GM23338 (cell line): ENCODE measurements at regions not wholly inside any gene's neighbourhood (a gene's known extent, or its start where the extent isn't known, plus 50 kb on each side); places are given as distances from the start of the nearest gene placed in this dataset.

Source experiments
- ATAC-seq: fragments of 200-7000 bp; cut with Tn5 transposase; 3 replicates; pipeline ENCODE4 v1.9.1; 2020
- DNase-seq: peaks from one replicate; pipeline ENCODE4 v3.0.0-alpha.2; 2015; ENCODE audit warnings: low spot score
- H2AFZ ChIP-seq: fragments of 200-600 bp; sonication (generic); 2 replicates; pipeline ENCODE4 v1.8.0; 2016; ENCODE audit warnings: antibody characterized with exemption, mild to moderate bottlenecking, moderate library complexity
- H3F3A ChIP-seq: fragments of 200-600 bp; sonication (generic); replicated peaks from 2 replicates; pipeline ENCODE4 v1.8.0; 2017; ENCODE audit warnings: antibody characterized with exemption, mixed run types, low read depth
- H3K27ac ChIP-seq: fragments of 200-600 bp; sonication (generic); 2 replicates; pipeline ENCODE4 v1.6.1; 2016; ENCODE audit warnings: low read depth
- H3K27me3 ChIP-seq: fragments of 200-600 bp; sonication (generic); 2 replicates; pipeline ENCODE4 v1.8.0; 2016; ENCODE audit warnings: mild to moderate bottlenecking, mixed run types, moderate library complexity; ENCODE audit not compliant: insufficient read depth
- H3K36me3 ChIP-seq: fragments of 200-600 bp; sonication (generic); 2 replicates; pipeline ENCODE4 v1.8.0; 2016; ENCODE audit warnings: mild to moderate bottlenecking; ENCODE audit not compliant: insufficient read depth
- H3K4me1 ChIP-seq: fragments of 200-600 bp; sonication (generic); 2 replicates; pipeline ENCODE4 v1.8.0; 2016; ENCODE audit warnings: mild to moderate bottlenecking, moderate library complexity; ENCODE audit not compliant: insufficient read depth
- H3K4me2 ChIP-seq: fragments of 200-600 bp; sonication (generic); 2 replicates; pipeline ENCODE4 v1.7.1; 2017; ENCODE audit warnings: mixed run types
- H3K4me3 ChIP-seq: fragments of 200-600 bp; sonication (generic); 2 replicates; pipeline ENCODE4 v1.6.1; 2016; ENCODE audit warnings: mixed run types
- H3K79me2 ChIP-seq: fragments of 200-600 bp; sonication (generic); replicated peaks from 2 replicates; pipeline ENCODE4 v1.8.0; 2017; ENCODE audit warnings: mild to moderate bottlenecking; ENCODE audit not compliant: insufficient read depth
- H3K9me2 ChIP-seq: fragments of 200-600 bp; sonication (generic); 2 replicates; pipeline ENCODE4 v1.8.0; 2017; ENCODE audit not compliant: insufficient read depth
- H4K20me1 ChIP-seq: fragments of 200-600 bp; sonication (generic); replicated peaks from 2 replicates; pipeline ENCODE4 v1.8.0; 2017; ENCODE audit warnings: mild to moderate bottlenecking; ENCODE audit not compliant: insufficient read depth
- H3K27ac Mint-ChIP-seq: 2 replicates; pipeline ENCODE4 v1.8.0; 2020; ENCODE audit warnings: inconsistent platforms, mild to moderate bottlenecking, moderate library complexity, mixed read lengths
- H3K27me3 Mint-ChIP-seq: 3 replicates; pipeline ENCODE4 v1.8.0; 2022; ENCODE audit warnings: low read depth, mild to moderate bottlenecking, moderate library complexity, mixed read lengths, inconsistent platforms; ENCODE audit not compliant: insufficient read depth, poor library complexity
- H3K36me3 Mint-ChIP-seq: 3 replicates; pipeline ENCODE4 v1.8.0; 2021; ENCODE audit warnings: low read depth, mild to moderate bottlenecking, inconsistent platforms, moderate library complexity, mixed read lengths
- H3K4me1 Mint-ChIP-seq: 3 replicates; pipeline ENCODE4 v1.8.0; 2020; ENCODE audit warnings: mild to moderate bottlenecking, inconsistent platforms, mixed read lengths
- H3K4me3 Mint-ChIP-seq: 3 replicates; pipeline ENCODE4 v1.8.0; 2021; ENCODE audit warnings: moderate library complexity, mild to moderate bottlenecking, inconsistent platforms, mixed read lengths
- H3K9me3 Mint-ChIP-seq: 3 replicates; pipeline ENCODE4 v1.8.0; 2020; ENCODE audit warnings: moderate library complexity, mild to moderate bottlenecking, inconsistent platforms, mixed read lengths
- JUNB ChIP-seq: IDR thresholded peaks from one replicate; pipeline ENCODE4 v1.6.1; 2016; ENCODE audit warnings: antibody characterized with exemption; ENCODE audit not compliant: unreplicated experiment
- REST ChIP-seq: IDR thresholded peaks from one replicate; pipeline ENCODE4 v1.6.1; 2018; ENCODE audit warnings: antibody characterized with exemption; ENCODE audit not compliant: unreplicated experiment
- STAT1 ChIP-seq: IDR thresholded peaks from one replicate; pipeline ENCODE4 v1.6.1; 2016; ENCODE audit warnings: antibody characterized with exemption; ENCODE audit not compliant: unreplicated experiment
- ZNF114 ChIP-seq: fragments of 250-450 bp; sonication (Bioruptor Pico); IDR thresholded peaks from 2 replicates; pipeline ENCODE4 v1.5.0; 2020; ENCODE audit warnings: mild to moderate bottlenecking, moderate library complexity
- ZNF462 ChIP-seq: fragments of 250-450 bp; sonication (Bioruptor Pico); IDR thresholded peaks from 2 replicates; pipeline ENCODE4 v1.5.0; 2020; ENCODE audit warnings: mild to moderate bottlenecking, moderate library complexity

- TF ChIP-seq ZNF462 (no peak), ZNF114 (CRISPR knock-in tag) (no peak), STAT1 (no peak)
Measured at GRCh38 chr7:15105711-15106110, 203.2 kb upstream of the DGKB start (continued).

GRCh38 chr7:15104411-15105092 lies 202.0 kb upstream of the DGKB start:
- H3K9me3 Mint-ChIP-seq: peaks cover 2% of the 10 kb centered on the region; the same call in 1 of the 3 replicates
- Histone ChIP-seq H3K36me3 (no peaks in the 10 kb centered on the region), H3F3A (no peaks in the 10 kb centered on the region), H3K27ac (no peak overlapping the region), H3K79me2 (no peaks in the 10 kb centered on the region), H2AFZ (no peak overlapping the region), H3K4me1 (no peaks in the 10 kb centered on the region), H3K4me2 (no peak overlapping the region), H3K27me3 (no peaks in the 10 kb centered on the region), H3K9me2 (0 out of 2 replicates have a peak, but pooled peaks cover 5% of the 10 kb centered on the region), H3K4me3 (no peak overlapping the region), H4K20me1 (no peaks in the 10 kb centered on the region)
- no peak overlapping the region for H3K4me3 Mint-ChIP-seq
- DNase-seq (no peak), ATAC-seq (no peak)
- no peaks in the 10 kb centered on the region for H3K4me1 Mint-ChIP-seq
- H3K27me3 Mint-ChIP-seq: no peaks in the 10 kb centered on the region
- no peaks in the 10 kb centered on the region for H3K36me3 Mint-ChIP-seq
- no peak overlapping the region for H3K27ac Mint-ChIP-seq
- TF ChIP-seq STAT1: no peak
- no peak for TF ChIP-seq REST
- TF ChIP-seq JUNB: no peak
- no peak for TF ChIP-seq ZNF462
